ENCODE measurements at regions not wholly inside any gene's neighbourhood (a gene's known extent, or its start where the extent isn't known, plus 50 kb on each side); places are given as distances from the start of the nearest gene placed in this dataset.

- TF ChIP-seq CTCF (IDR thresholded peaks at IDR 0.05 in 4 of 5, conservative IDR thresholded peaks at IDR 0.05 in 1 of 5): no peak
- TF ChIP-seq POLR2A (IDR thresholded peaks at IDR 0.05): no peak
Measured at GRCh38 chr5:2399096-2399495, 352.4 kb downstream of the IRX2 start.
